GM10266 (cell line): ENCODE measurements at regions not wholly inside any gene's neighbourhood (a gene's known extent, or its start where the extent isn't known, plus 50 kb on each side); places are given as distances from the start of the nearest gene placed in this dataset.
A peak's percentile ranks its signal among the peaks of the same experiment; 100 is the strongest.

Source experiments
- DNase-seq: peaks from one replicate; pipeline ENCODE4 v3.0.0; 2012; ENCODE audit errors: extremely low spot score
- TF ChIP-seq, protein P1 (sequence below): IDR thresholded peaks from 2 replicates; pipeline ENCODE4 v1.5.1; 2012; ENCODE audit warnings: mild to moderate bottlenecking, low read depth; ENCODE audit not compliant: control insufficient read depth, insufficient read depth; ENCODE audit errors: missing control alignments

DNA sequence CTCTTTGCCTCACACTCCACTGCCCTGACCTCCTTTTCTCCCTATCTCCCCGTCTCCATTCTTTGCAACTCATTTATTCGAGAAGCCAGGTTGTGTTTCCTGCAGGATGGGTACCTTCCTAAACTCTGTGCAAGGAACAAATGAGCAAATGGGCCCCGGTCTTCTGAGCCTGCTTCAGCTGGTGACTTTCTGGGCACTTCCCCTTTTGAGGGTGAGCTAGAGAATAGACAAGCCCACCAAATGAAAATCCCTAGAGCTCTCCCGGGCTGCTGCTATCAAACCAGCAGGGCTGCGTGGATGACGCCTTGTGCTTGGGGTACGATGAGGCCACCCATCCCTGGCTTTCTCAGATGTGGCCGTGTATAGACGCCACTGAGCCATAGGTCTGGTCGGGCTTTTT is 91.0 kb upstream of the FOXA2 start:
- DNase-seq: no peak
- TF ChIP-seq, protein P1, sequence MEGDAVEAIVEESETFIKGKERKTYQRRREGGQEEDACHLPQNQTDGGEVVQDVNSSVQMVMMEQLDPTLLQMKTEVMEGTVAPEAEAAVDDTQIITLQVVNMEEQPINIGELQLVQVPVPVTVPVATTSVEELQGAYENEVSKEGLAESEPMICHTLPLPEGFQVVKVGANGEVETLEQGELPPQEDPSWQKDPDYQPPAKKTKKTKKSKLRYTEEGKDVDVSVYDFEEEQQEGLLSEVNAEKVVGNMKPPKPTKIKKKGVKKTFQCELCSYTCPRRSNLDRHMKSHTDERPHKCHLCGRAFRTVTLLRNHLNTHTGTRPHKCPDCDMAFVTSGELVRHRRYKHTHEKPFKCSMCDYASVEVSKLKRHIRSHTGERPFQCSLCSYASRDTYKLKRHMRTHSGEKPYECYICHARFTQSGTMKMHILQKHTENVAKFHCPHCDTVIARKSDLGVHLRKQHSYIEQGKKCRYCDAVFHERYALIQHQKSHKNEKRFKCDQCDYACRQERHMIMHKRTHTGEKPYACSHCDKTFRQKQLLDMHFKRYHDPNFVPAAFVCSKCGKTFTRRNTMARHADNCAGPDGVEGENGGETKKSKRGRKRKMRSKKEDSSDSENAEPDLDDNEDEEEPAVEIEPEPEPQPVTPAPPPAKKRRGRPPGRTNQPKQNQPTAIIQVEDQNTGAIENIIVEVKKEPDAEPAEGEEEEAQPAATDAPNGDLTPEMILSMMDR: no peak

DNA sequence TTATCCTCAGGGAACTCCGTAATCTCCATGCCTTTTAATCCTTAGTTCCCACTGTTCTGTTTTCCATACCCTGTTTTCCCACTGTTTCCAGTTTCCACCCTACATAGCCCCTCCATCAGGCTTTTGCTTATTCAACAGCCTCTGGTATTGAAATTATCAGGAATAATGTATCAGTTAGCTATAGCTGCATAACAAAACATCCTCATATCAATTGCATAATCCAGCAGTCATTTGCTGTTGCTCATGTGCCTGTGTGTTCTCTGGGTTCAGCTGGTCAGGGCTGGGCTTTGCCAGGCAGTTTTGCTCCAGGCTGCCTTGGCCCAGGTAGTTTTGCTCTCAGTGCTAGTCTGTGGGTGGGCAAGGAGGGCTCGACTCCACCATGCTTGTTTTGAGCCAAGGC is 94.3 kb upstream of the FOXA2 start:
- DNase-seq: no peak
- TF ChIP-seq, protein P1: no peak

DNA sequence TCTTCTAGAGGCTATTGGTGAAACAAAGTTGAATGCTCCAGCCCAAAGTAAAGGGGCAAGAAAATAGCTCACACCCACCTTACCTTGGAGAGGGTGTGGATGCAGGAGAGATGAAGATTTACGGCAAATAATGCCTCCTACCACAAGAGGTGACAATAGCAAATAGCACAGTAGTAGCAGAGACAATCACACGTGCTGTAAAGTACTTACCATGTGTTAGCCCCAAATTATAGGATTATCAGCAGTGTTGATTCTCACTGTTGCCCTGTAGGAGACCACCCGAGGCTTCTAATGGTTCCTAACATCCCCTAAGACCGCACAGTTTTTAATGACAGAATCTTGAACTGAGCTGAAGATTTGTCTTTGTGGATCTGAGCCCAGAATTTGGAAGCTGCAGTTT is 94.8 kb upstream of the FOXA2 start:
- DNase-seq: no peak
- TF ChIP-seq, protein P1: no peak

DNA sequence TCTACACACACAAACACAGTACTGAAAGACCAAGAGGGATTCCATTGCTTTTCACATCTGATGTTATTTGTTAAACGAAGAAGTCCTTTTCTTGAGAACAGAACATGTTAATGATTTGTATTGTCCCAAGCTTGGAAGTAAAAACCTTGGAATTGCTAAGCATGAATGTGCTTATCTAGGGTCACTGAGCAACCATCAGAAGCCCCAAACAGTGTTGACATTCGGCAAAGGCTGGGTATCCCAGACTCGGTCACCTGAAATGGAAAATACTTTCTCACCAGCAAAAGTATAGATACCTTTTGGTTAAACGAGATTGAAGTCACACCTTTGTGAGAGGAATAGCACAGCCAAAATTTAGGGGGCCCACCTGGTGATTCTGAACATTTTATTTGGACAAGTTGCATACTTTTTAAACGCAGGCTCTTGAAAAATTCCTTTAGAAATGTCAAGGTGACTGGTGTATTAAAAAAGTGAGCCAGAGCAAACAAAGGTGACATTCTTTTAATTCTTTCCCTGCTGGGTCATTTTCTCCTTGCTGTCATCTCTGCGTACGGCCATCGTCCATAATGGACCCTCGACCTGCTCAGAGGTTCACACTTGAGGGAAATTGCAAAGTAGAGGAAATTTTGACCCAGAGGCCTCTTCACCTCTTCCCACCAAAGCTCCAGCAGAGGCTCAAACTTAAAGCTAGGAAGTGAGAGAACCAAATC is 95.8 kb upstream of the FOXA2 start:
- DNase-seq: no peak
- TF ChIP-seq, protein P1: no peak

DNA sequence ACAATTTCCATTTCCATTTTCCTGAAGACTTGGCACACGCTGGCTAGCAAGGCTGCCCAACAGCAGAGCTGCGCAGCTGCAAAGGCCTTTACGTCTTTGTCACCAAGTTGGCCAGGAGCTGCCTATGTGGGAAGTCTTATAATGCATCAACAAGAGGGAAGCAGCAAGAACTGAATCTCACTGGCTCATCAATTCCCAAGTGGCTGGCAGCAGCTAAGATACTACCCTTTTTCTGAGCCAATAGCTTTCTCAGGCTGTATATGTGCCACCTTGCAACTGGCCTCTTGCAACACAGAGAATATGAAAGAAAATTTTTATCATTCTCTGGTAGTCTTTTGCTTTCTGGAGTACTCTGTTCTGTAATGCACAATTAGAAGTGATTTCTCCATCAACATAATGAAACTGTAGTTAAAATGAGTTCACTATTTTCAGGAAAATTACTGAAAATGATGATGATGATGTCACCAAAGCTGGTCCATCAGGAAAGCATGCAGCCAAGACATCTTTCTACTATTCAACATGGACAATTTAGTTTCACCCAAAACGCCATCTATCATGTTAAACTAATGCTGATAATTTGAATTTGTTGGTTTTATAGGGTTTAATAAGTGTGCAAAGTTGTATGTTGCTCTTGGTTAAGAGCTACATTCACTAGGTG is 97.3 kb upstream of the FOXA2 start:
- DNase-seq: no peak
- TF ChIP-seq, protein P1: no peak

DNA sequence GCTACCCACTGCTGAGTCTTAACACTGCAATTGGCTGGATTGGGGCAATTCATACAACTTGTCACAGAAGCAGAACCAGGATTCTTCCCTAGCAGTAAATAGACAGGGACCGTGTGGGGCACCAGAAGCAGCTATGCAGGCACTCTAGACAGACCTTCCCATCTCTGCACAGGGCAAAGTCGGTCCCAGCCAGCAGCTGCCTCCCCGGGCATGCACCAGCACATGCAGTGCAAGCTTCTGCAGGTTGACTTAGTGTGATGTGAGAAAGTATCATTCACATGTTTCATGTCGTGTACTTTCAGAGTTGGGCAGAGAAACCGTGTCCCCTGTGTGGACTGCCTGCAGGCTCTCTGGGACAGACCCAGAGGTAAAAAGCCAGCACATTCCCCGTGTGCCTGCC is 98.0 kb upstream of the FOXA2 start:
- no peak for DNase-seq
- TF ChIP-seq, protein P1: no peak

DNA sequence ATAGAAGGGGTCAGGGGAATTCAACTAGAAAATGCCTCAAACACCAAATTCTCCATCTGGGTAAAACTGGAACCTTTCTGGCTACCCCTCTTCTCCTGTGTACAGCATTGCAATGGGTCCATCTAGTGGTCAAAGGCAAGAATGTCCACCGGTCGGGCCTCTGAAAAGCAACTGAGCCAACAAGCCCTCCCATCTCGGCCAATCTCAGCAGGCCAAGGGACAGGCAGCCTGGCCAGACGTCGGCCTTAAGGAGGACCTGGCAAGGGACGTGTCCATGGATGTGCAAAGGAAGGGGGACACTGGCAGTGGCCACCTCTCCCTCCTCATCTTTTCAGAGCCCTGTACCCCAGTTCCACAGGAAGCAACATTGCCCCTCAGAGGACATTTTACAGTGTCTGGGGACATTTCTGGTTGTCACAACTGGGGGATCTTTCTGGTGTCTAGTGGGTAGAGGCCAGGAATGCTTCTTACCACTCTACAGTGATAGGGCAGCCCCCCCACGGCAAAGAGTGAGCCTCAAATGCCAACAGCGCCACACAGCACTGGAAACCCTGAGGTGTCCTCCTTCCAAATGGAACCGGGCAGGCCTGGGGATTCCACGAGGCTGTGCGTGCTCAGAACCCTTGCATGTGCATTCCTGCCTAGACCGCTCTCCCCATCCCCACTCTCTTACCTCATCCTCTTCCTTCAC is 99.8 kb upstream of the FOXA2 start:
- peak; percentile 62 for DNase-seq
- TF ChIP-seq, protein P1: peak; percentile 83
